GM21737 (cell line): ENCODE measurements at regions not wholly inside any gene's neighbourhood (a gene's known extent, or its start where the extent isn't known, plus 50 kb on each side); places are given as distances from the start of the nearest gene placed in this dataset.

Experiments
- ATAC-seq: cut with Tn5 transposase; IDR thresholded peaks from one replicate; pipeline ENCODE4 v1.9.1; 2021; ENCODE audit warnings: mild to moderate bottlenecking, moderate library complexity; ENCODE audit not compliant: unreplicated experiment

DNA sequence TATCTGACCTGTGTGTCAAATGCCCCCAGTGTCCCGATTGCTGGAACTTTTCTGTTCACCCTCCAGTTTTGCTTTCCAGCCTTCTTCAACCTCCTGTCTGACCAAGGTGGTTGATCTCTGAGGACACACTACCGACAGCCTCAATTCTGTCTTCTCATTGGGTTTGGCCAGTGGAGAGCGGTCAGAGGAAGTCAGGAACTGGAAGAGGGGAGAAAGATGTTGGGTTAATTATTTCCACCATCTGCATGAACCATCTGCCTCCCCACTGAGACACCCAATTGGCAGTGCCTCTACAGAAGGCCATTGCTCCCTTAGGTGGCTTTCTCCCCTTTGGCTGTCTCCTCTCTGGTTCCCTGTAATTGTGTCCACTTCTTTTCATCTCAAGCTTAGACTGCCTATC is 154.3 kb upstream of the RAI14 start:
- no peak for ATAC-seq

DNA sequence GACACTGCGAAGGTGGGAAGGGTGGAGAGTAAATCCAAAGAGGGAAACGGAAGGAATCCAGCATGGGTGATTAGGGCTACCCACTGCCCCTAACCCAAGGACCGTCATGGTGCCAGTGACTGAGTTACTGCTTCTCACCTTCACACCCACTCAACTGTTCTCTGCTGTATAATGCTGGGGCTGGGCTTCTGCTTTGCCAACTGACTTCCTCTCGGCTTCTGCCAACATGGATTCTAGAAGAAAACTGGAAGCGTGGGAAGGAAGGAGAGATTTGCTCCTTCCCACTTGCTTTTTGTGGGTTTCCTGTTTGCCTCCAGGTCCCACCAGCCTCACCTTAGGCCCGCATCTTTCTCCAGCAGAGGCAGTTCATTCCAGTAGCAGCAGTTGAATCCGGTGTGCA is 153.5 kb upstream of the RAI14 start:
- no peak for ATAC-seq

DNA sequence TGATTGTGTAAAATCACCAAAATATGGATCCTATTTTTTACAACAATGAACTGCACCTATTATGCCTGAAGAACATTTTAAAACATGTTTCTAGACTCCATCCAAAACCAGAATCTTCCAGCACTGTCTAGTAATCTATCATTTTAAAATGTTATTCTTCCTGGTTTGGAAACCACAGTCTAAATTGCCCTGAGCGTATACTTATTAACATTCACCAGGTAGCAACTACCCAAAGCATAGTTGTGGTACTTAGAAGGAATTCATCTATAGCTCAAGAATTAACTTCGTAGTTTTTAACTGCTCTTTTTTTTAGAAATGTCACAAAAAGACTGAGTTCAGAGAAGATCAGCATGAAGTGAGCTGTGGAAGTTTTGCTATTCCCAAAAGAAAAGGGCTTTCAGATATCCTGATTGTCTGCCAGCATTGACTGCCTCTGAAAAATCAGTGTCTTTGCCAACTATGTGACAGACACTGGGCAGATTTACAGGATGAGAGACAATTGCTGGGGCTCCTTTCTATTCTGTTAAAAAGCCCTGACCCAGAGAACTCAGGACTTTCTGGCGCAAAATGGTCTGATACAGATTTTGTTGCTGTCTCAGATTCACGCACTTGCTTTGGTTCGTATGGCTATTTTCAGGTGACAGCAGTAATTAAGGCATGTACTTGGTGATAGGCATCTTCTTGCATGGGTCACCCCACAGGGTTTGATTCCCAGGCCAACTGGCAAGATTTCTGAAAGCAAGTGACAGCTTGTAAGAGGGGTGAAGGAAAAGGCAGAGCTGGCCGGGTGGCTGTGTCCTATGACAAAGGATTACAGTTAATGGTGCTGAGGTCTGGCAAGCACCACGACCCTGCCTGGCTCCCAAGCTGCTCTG is 152.5 kb upstream of the RAI14 start:
- no peak for ATAC-seq

DNA sequence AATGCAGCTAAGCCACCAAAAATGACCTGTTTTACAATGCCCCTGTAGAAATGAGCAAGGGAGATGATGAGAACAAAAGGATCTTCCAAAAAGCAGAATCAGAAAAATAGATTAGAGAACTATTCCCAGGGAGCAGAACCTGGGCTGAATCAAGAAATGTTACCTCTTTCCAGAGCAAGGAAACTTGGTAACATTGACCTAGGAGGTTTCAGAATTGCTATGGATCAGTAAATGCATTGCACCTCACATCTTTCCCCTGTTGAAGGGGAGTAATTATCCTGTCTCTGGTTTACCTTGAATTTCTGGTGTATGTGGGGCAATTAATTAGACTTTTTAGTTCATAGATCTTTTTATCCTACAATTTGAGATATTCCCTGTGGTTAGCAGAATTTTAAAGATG is 151.2 kb upstream of the RAI14 start:
- no peak for ATAC-seq

DNA sequence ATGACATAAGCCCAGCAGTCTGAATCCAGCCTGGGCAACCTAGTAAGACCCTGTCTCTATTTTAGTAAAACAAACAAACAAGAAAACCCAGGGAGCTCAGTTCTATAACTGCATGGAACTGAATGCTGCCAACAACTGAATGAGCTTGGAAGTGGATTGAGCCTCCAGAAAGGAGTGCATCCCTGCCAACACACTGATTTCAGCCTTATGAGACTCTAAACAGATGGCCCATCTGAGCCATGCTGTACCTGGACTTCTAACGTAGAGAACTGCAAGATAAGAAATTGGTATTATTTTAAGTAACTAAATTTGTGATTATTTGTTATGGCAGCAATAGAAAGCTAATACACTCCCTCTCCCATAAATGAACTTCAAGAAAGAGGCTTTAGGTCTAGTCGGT is 150.4 kb upstream of the RAI14 start:
- no peak for ATAC-seq

DNA sequence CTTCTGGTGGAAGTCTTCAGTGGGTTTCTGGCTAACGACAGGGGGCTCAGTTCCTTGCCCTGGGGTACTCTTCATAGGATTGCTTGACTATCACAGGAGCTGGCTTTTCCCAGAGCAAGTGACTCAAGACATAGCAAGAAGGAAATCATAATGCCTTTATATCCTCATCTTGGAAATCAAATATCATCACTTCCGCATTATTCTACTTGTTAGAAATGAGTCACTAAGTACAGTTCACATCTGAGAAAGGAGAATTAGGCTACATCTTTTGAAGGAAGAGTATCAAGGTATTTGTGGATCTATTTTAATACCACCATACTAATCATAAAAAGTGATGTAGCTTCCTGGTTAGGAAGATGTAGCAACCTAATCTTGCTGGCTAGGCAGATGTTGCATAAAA is 148.2 kb upstream of the RAI14 start:
- no peak for ATAC-seq

DNA sequence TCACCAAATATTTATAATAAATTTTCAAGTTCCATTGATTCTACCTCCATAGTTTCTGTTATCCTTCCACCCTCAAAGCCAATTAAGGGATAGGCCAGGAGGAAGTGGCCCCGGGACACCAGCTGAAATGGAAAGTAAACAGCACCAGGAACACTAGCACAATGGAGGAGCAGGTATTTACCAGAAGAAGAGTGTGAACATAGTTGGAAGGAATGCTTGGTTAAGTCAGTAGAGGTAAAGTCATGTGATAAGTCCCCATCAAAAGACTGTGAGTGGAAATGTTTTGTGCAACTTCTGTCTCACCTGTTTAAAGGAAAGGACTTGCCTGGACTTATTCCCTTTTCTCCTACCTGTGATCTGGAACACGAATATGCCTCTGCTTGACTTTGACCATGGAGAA is 146.7 kb upstream of the RAI14 start:
- no peak for ATAC-seq

DNA sequence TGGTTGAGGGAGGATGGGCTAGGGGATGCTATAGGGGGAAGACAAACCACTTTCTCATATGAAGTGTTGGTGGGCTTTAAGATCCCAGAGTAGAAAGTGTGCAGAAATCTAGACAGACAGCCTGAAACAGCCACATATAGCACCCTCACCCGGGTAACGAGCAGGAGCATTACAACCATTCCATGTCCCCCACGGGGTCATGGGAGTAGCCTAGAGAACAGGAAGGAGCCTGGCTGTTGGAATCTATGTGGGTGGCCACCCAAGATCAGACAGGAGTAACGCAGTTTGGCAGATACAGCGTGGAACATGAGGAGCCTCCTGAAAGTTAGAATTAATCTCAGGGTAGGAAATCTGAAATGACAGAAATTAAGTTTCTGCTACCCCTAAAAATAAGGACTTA is 146.1 kb upstream of the RAI14 start:
- ATAC-seq = no peak

DNA sequence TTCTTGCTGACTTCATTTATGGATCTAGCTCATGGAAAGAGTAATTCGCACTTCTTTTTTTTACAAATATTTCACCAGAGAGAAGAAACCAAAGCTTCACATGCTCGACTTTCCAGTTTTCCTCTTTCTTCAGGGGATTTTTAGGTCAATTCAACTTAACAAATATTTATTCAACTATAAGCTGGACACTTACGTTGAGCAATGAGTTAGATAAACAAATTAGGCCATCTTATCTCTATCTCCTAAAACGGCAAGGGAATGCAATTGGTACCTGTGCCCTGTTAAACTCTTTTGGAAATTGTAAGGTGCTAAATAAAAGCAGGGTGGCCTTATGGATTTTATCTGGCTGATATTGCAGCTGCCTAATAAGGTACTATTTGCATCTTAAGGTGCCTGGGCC is 145.1 kb upstream of the RAI14 start:
- ATAC-seq = no peak

DNA sequence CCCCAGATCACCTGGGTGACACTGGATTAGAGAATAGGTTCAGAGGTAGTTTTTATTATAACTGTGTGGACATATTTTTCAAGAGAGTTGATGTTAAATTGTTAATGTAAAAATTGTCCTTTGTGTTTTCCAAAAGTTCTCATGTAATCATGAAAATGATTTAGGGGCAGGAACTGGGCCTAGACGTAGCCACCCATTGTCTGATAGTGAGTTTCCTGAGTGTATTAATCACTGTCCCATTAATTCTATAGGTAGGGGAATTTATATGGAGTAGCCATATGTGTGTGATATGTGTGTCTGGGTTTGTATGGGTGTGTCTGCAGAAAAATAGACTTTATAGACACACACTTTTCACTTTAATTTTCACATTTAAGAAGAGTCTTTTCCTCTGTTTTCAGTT is 144.6 kb upstream of the RAI14 start:
- ATAC-seq = no peak

DNA sequence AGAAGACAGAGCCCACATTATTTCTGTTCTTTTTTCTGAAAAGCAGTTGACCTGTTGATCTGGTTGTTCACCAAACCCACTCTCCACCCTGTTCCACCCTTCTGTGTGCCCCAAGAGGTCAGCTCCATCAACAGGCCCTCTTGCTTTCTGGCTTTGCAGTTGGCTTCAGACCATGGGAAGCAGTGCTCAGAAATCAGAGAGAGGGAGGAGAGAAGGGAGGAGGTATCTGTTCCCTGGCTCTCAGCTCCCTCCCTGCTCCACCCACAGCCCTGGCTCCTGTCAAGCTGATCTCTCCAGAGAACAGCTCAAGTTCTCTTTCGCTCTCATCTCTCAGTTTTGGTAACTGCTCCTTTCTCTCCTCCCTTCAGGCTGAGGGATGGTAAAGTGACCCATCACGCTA is 144.2 kb upstream of the RAI14 start:
- ATAC-seq = no peak

DNA sequence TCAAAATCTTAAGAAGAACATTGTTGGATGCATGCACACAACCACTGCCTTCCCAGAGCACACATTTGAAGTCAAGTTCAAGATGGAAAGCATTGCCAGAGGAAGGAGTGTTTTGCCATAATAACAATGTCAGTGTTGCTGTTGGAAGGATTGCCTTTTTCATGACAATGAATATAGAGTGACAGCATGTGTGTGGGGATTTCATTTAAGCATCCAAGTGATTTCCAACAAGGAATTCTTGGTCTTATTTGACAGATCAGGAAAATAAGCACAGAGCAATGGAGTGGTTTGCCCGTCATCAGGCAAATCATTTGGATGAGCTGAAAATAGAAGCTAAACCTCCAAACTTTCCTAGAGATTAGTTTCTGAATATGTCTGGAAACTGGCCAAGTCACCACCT is 140.0 kb upstream of the RAI14 start:
- no peak for ATAC-seq

DNA sequence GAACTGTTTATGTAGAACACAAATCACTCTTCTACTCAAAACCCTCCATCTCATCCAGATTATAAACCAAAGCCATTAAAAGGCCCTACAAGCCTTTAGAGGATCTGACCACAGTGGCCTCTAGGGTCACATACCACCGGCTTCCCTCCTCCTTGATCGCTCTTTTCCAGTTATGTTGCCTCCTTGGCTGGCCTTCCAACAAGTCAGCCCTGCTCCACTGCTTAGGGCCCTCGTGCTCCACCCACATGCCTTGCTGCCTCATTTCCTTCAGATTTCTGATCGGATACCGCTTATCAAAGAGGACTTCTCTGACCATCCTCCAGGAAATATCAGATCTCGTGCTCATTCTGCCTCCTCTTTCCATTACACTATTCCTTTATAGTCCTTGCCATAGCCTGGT is 139.4 kb upstream of the RAI14 start:
- no peak for ATAC-seq

DNA sequence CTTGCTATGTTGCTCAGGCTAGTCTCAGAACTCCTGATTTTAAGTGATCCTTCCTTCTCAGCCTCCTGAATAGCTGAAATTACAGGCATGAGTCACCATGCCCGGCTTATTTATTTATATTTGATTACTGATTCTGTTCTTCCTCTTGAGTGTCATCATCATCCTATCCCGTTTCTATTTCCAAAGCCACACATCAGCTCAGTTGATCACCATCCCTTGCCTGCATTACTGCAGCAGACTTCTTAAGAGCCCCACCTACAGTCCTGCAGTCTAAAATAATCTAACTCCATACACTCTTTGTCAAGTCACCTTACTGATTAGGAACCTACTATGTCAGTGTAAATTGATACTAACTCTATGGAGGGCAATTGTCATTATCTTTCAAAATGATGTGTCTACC is 138.9 kb upstream of the RAI14 start:
- no peak for ATAC-seq

DNA sequence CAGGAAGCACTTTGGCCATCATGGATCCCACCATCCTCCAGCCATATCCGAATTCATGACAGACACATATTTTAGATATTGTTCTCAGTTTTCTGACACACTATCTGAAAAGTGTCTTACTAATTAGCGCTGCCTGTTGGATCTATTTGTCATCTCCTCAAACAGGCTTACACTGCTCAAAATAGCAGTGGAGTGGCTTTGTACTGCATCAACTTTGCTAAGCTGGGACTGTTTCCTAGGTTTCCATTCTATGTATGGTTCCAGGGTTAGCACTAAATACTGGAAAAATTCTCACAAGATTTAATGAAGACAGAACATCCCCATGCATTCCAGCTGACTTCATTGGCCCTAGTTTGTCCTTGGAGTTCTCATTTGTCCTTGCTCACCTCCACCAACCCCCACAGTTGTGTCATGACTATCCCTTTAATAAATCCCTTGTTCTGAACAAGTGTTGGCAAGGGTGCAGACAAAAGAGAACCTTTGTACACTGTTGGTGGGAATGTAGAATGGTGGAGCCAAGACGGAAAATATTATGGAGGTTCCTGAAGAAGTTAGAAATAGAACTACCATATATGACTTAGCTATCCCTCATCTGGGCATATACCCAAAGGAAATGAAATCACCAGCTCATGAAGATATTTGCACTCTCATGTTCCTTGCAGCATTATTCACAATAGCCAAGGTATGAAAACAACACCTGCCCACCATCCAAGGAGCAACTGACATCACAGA is 136.5 kb upstream of the RAI14 start:
- no peak for ATAC-seq

DNA sequence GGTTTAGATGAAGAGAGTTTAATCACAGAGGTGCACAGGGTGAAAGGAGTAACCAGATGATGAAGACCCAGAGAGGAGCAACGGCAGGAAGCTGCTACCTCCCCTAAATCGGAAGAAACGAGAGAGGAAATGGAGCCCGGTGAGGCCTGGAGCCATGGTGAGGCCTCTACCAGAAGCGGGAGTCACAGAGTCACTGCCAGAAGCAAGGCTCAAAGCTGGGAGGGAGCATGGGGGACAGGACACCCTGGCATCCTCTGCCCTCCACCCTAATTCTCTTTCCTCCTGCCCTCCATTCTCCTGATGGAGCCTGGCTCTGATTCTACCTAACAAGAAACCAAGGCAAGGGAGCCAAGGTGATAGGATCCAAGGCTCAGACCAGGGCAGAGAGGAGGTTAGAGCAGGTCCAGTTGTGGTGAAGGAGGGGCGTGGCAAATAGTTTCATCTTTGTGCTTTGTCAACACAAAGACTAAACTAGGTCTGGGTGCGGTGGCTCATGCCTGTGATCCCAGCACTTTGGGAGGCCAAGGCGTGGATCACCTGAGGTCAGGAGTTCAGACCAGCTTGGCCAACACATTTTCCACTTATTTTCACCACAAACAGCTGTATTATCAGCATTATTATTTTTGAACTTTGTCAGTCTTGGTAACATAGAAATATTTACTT is 134.4 kb upstream of the RAI14 start:
- ATAC-seq = no peak

DNA sequence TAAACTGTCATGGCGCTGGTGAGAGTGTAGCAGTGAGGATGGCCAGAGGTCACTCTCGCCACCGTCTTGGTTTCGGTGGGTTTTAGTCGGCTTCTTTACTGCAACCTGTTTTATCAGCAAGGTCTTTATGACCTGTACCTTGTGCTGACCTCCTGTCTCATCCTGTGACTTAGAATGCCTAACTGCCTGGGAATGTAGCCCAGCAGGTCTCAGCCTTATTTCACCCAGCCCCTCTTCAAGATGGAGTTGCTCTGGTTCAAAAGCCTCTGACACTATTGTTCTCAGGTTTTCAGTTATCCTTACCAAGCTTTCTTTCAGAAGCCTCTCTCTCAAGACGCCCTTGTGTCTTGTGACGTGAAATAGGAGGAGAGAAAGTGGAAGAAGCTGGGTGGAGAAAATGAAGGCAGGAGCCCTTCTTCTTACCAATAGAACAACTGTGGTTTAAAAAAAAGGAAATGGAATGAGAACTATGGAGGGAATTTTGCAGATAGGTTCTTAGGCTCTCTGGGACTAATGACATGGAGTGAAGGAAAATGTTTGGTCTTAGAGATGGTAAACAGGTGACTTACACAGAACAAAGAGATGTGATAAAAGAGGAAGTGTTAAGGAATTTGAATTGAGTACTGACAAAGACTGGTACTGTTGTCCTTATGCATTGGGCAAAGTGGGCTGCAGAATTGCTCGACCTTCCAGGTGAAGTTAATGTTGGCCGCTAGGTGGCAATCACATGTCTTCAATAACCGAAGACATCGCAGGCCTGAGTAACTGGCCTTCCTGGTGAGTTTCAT is 133.3 kb upstream of the RAI14 start:
- peak; percentile 80 for ATAC-seq

DNA sequence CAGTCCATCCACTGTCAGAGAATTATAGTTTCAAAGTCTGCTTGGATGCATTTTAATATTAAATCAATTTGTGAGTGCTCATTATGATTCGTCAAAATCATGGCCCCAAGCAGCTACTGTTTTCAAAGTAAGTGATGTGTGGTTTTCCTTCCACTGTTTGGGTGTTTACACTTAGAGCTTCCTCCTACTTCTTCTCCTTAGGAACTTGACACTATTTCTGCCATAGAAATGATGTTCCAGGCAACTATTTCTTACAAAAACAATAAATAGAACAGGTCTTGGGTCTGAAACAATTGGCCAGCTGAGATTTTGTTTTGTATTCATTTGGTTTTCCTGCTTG is 132.8 kb upstream of the RAI14 start:
- ATAC-seq = no peak

DNA sequence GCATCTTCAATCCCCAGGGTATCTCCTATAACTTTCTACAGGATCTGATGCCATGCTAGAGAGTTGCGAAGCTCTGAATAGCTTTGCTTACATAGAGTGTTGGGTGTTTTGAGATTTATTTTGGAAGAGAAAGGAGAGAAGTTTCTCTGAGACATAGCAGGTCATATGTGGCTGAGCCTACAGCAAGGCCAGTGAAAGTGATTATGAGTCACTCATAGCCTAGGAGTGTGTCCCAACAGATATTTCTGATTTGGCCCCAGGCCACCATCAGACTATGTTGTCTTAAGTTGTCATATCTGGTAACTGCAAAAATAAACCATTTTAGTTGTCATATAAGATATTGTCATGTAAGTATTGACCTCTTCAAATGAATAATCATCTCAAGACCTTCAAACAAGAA is 132.0 kb upstream of the RAI14 start:
- no peak for ATAC-seq

DNA sequence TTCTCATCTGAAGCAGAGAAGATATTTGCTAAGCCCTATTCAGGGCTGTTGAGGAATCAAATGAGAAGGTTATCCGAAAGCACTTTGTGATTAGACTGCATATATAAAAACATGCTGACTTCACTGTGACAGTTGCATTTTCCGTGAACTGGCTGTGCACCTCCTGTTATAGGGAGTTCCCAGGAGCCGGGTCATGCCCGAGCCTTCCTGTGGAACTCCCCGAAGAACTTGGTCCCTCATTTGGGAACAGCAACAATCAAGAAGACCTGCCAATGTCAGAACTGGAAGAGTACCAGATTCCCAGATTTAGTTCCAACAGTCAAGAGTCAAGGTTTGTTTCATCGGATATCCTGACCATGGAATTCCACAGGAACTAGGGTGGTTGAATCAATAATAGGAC is 130.4 kb upstream of the RAI14 start:
- no peak for ATAC-seq

DNA sequence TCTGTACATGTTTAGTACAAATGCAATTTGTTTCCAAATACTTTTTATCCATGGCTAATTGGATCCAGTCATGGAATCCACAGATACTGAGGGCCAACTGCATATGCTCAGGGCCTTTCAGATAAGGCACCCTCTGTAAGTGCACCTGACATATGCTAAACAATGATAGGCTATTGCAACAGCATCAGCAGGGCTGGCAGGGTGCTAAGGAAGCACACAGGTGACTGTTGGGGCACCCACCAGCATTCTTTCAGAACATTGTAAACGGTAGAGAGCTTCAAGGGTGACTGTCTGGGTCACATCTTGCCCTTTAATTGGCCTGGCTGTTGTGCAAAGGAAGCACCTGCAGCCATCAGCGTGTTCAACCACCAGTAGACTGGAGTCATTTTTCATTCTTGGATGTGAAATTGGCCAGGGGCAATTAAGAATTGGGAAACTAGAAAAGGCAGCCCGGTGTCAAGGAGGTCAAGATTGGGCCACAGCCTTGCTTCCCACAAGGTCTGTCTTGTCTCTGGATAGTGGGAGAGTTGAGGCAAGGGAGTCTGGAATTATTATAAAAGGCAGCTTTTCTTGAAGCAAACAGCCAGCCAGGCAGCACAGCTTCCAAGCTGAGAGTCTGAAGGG is 129.3 kb upstream of the RAI14 start:
- no peak for ATAC-seq
